Lung (tissue), 11 donors: ENCODE measurements at regions not wholly inside any gene's neighbourhood (a gene's known extent, or its start where the extent isn't known, plus 50 kb on each side); places are given as distances from the start of the nearest gene placed in this dataset.

Source experiments
- ATAC-seq: fragments of 200-7000 bp; cut with Tn5 transposase; one replicate; pipeline ENCODE4 v1.9.1; 2020; ENCODE audit warnings: moderate number of reproducible peaks; ENCODE audit not compliant: insufficient read depth, low FRiP score
- DNase-seq, 3 donors: peaks; one replicate each; pipeline ENCODE4 v3.0.0-alpha.2; 2013 to 2017
- H3K27ac ChIP-seq, 2 donors: one replicate each; pipeline ENCODE4 v1.5.1; 2013; ENCODE audit warnings: mild to moderate bottlenecking in 2 of 2, moderate library complexity in 2 of 2, control low read depth in 1 of 2, inconsistent platforms in 1 of 2, low read depth in 1 of 2, low read length in 1 of 2
- H3K27me3 ChIP-seq, 3 donors: one replicate each; pipeline ENCODE4 v1.5.1; 2013; ENCODE audit warnings: low read length in 2 of 3; ENCODE audit not compliant: control insufficient read depth in 3 of 3, insufficient read depth in 3 of 3
- H3K36me3 ChIP-seq, 4 donors: one replicate each; pipeline ENCODE4 v1.5.1; 2013; ENCODE audit warnings: low read length in 4 of 4, mild to moderate bottlenecking in 1 of 4, moderate library complexity in 1 of 4; ENCODE audit not compliant: control insufficient read depth in 4 of 4, insufficient read depth in 4 of 4
- H3K4me1 ChIP-seq, 5 donors: one replicate each; pipeline ENCODE4 v1.5.1; 2013; ENCODE audit warnings: low read length in 5 of 5, mild to moderate bottlenecking in 2 of 5, moderate library complexity in 1 of 5; ENCODE audit not compliant: control insufficient read depth in 5 of 5, insufficient read depth in 5 of 5
- H3K4me3 ChIP-seq: one replicate; pipeline ENCODE4 v1.5.1; 2013; ENCODE audit warnings: mild to moderate bottlenecking, control low read depth, moderate library complexity
- H3K9ac ChIP-seq, 2 donors: one replicate each; pipeline ENCODE4 v1.5.1; 2013; ENCODE audit warnings: low read length in 2 of 2, control low read depth in 1 of 2; ENCODE audit not compliant: insufficient read depth in 1 of 2
- H3K9me3 ChIP-seq, 4 donors: one replicate each; pipeline ENCODE4 v1.5.1; 2013; ENCODE audit warnings: low read length in 3 of 4, mild to moderate bottlenecking in 1 of 4, moderate library complexity in 1 of 4; ENCODE audit not compliant: control insufficient read depth in 4 of 4, insufficient read depth in 3 of 4
- CTCF ChIP-seq: IDR thresholded peaks from 2 replicates; pipeline ENCODE4 v1.5.1; 2012; ENCODE audit warnings: mild to moderate bottlenecking; ENCODE audit errors: control extremely low read depth, extremely low read depth
- WGBS, 2 donors: extraction: QIAGEN DNeasy Blood & Tissue Kit; methylation state at CpG; one replicate each; pipeline ENCODE4 v1.1.7; 2013; 5-methylcytosine and 5-hydroxymethylcytosine counted together
- donor health status: control.
- donor health status: control.
- donor health status: Bipolar disorder and iron deficiency.
- donor health status: healthy.
- donor health status: DM: yes; HTN: yes; CAD: no.

GRCh38 chr5:143516249-143516648 is 112.8 kb upstream of the NR3C1 start:
- Histone ChIP-seq H3K27me3 (no peaks in the 10 kb centered on the region), H3K36me3 (no peaks in the 10 kb centered on the region), H3K27ac (no peak overlapping the region), H3K9me3 (no peaks in the 10 kb centered on the region), H3K9ac (no peak overlapping the region), H3K4me1 (no peaks in the 10 kb centered on the region), H3K4me3 (no peak overlapping the region)
- no peak for ATAC-seq
- WGBS, 2 donors, result 91 to 100% methylated on average over 1 of the region's 1 CpG
- no peak for TF ChIP-seq CTCF
- DNase-seq, result no peak

- WGBS, 2 donors, result 82 to 89% methylated on average over 5 of the region's 5 CpGs
- ATAC-seq (no peak), DNase-seq (no peak)
- no peak overlapping the region for H3K4me3 ChIP-seq
- no peak for TF ChIP-seq CTCF
- H3K27me3 ChIP-seq, result no peaks in the 10 kb centered on the region
- no peaks in the 10 kb centered on the region for H3K9me3 ChIP-seq
- H3K36me3 ChIP-seq, result no peaks in the 10 kb centered on the region
- H3K4me1 ChIP-seq, result no peaks in the 10 kb centered on the region
- no peak overlapping the region for H3K9ac ChIP-seq
- H3K27ac ChIP-seq, result no peak overlapping the region
Measured at GRCh38 chr5:143515829-143516228, 112.3 kb upstream of the NR3C1 start.

- DNase-seq (peak in 1 of 3 donors; percentile 20), ATAC-seq (no peak)
Measured at GRCh38 chr5:143514616-143515335, 111.3 kb upstream of the NR3C1 start.

More at GRCh38 chr5:143514616-143515335, 111.3 kb upstream of the NR3C1 start:
- Histone ChIP-seq H3K36me3 (no peaks in the 10 kb centered on the region), H3K27ac (peak overlapping the region in 1 of 2 donors; percentile 9), H3K9ac (no peak overlapping the region), H3K27me3 (no peaks in the 10 kb centered on the region), H3K9me3 (no peaks in the 10 kb centered on the region), H3K4me3 (no peak overlapping the region), H3K4me1 (no peaks in the 10 kb centered on the region)
- TF ChIP-seq CTCF, result no peak
